Liver (tissue), 8 donors: ENCODE measurements at regions not wholly inside any gene's neighbourhood (a gene's known extent, or its start where the extent isn't known, plus 50 kb on each side); places are given as distances from the start of the nearest gene placed in this dataset.

Source experiments
- DNase-seq: peaks from one replicate; pipeline ENCODE4 v3.0.0-alpha.2; 2017; ENCODE audit warnings: low spot score
- H3K27ac ChIP-seq, 2 donors: one replicate each; pipeline ENCODE4 v1.7.0; 2013; ENCODE audit warnings: inconsistent platforms in 2 of 2, low read length in 2 of 2, control low read depth in 1 of 2, low read depth in 1 of 2, mild to moderate bottlenecking in 1 of 2
- H3K27me3 ChIP-seq, 4 donors: one replicate each; pipeline versions ENCODE4 v1.6.1 to v1.7.0; 2013; ENCODE audit warnings: low read length in 3 of 4, inconsistent platforms in 1 of 4, mild to moderate bottlenecking in 1 of 4, moderate library complexity in 1 of 4; ENCODE audit not compliant: control insufficient read depth in 4 of 4, insufficient read depth in 4 of 4
- H3K36me3 ChIP-seq, 4 donors: one replicate each; pipeline versions ENCODE4 v1.6.1 to v1.7.0; 2013; ENCODE audit warnings: low read length in 3 of 4, mild to moderate bottlenecking in 3 of 4, low read depth in 1 of 4, moderate library complexity in 1 of 4; ENCODE audit not compliant: control insufficient read depth in 4 of 4, insufficient read depth in 3 of 4
- H3K4me1 ChIP-seq, 4 donors: one replicate each; pipeline versions ENCODE4 v1.6.1 to v1.7.0; 2013; ENCODE audit warnings: low read length in 3 of 4, mild to moderate bottlenecking in 3 of 4, moderate library complexity in 1 of 4; ENCODE audit not compliant: control insufficient read depth in 4 of 4, insufficient read depth in 4 of 4
- H3K4me3 ChIP-seq, 3 donors: one replicate each; pipeline versions ENCODE4 v1.6.1 to v1.7.0; 2013; ENCODE audit warnings: low read length in 3 of 3, control low read depth in 1 of 3, low read depth in 1 of 3, mild to moderate bottlenecking in 1 of 3
- H3K9ac ChIP-seq, 2 donors: one replicate each; pipeline ENCODE4 v1.7.0; 2013; ENCODE audit warnings: low read length in 2 of 2, mild to moderate bottlenecking in 2 of 2, moderate library complexity in 2 of 2, control low read depth in 1 of 2, low read depth in 1 of 2
- H3K9me3 ChIP-seq, 4 donors: one replicate each; pipeline versions ENCODE4 v1.6.1 to v1.7.0; 2013; ENCODE audit warnings: low read length in 3 of 4; ENCODE audit not compliant: control insufficient read depth in 4 of 4
- EGR1 ChIP-seq, 2 donors: IDR thresholded peaks; 2 replicates each; pipeline ENCODE4 v1.6.1; 2016 to 2018; ENCODE audit warnings: antibody characterized with exemption in 2 of 2, low read depth in 2 of 2
- FOXA1 ChIP-seq: IDR thresholded peaks from 2 replicates; pipeline ENCODE4 v1.6.1; 2016; ENCODE audit warnings: antibody characterized with exemption
- FOXA2 ChIP-seq: IDR thresholded peaks from 2 replicates; pipeline ENCODE4 v1.6.1; 2016; ENCODE audit warnings: antibody characterized with exemption
- GABPA ChIP-seq, 2 donors: IDR thresholded peaks in 1 of 2; conservative IDR thresholded peaks in 1 of 2; 2 replicates each; pipeline ENCODE4 v1.6.1; 2016; ENCODE audit warnings: antibody characterized with exemption in 2 of 2, mild to moderate bottlenecking in 1 of 2, moderate library complexity in 1 of 2
- HNF4A ChIP-seq, 2 donors: conservative IDR thresholded peaks; 2 replicates each; pipeline ENCODE4 v1.6.1; 2016; ENCODE audit warnings: antibody characterized with exemption in 2 of 2, mild to moderate bottlenecking in 2 of 2
- HNF4G ChIP-seq: IDR thresholded peaks from 2 replicates; pipeline ENCODE4 v1.6.1; 2016; ENCODE audit warnings: antibody characterized with exemption
- NR2F2 ChIP-seq: IDR thresholded peaks from 2 replicates; pipeline ENCODE4 v1.6.1; 2016; ENCODE audit warnings: antibody characterized with exemption
- RAD21 ChIP-seq, 2 donors: IDR thresholded peaks; 2 replicates each; pipeline ENCODE4 v1.6.1; 2016; ENCODE audit warnings: antibody characterized with exemption in 2 of 2, mild to moderate bottlenecking in 2 of 2
- SP1 ChIP-seq: IDR thresholded peaks from 2 replicates; pipeline ENCODE4 v1.6.1; 2018; ENCODE audit warnings: antibody characterized with exemption, mild to moderate bottlenecking
- TAF1 ChIP-seq: conservative IDR thresholded peaks from 2 replicates; pipeline ENCODE4 v1.6.1; 2016; ENCODE audit warnings: antibody characterized with exemption, mild to moderate bottlenecking
- YY1 ChIP-seq: IDR thresholded peaks from 2 replicates; pipeline ENCODE4 v1.6.1; 2016; ENCODE audit warnings: antibody characterized with exemption, mild to moderate bottlenecking
- WGBS: extraction: QIAGEN DNeasy Blood & Tissue Kit; methylation state at CpG from one replicate; pipeline ENCODE4 v1.1.7; 2013; 5-methylcytosine and 5-hydroxymethylcytosine counted together
- TF ChIP-seq, protein P1 (sequence below): IDR thresholded peaks from 2 replicates; pipeline ENCODE4 v1.6.1; 2016; ENCODE audit warnings: antibody characterized with exemption
- TF ChIP-seq, protein P2 (sequence below): fragments of 150-350 bp; IDR thresholded peaks from 2 replicates; pipeline ENCODE4 v1.5.1; 2017; ENCODE audit warnings: improper control_type of control experiment, low read depth, low read length; ENCODE audit not compliant: missing input control
- TF ChIP-seq, protein P3 (sequence below): IDR thresholded peaks from 2 replicates; pipeline ENCODE4 v1.6.1; 2016; ENCODE audit warnings: antibody characterized with exemption
- TF ChIP-seq, protein P4 (sequence below): IDR thresholded peaks from 2 replicates; pipeline ENCODE4 v1.6.1; 2016; ENCODE audit warnings: antibody characterized with exemption, mild to moderate bottlenecking
- donor health status: healthy.
- donor health status: healthy.
- donor health status: healthy.
- donor health status: healthy.
- donor health status: healthy.

DNA sequence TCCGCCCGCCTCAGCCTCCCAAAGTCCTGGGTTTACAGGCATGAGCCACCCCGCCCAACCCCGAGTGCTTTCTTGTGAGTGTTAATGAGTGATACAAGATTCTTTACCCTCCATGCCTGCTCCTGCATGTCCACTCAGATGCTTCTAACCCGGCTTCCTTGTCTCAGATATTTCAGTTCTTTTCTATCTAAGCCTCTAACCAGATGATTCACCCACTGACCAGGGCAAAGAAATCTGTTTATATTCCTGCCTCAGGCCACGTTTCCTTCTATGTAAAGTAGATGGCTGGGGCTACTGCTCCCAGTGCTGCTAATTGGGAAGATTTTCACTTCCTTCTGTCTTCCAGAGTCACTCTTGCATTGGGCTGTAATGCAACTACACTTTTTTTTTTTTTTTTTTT is 395.1 kb upstream of the ANKRD30A start:
- H3K27me3 ChIP-seq: no peaks in the 10 kb centered on the region
- no peaks in the 10 kb centered on the region for H3K4me1 ChIP-seq
- WGBS: 92% methylated on average over 6 of the region's 6 CpGs
- no peak for TF ChIP-seq EGR1 (IDR thresholded peaks at IDR 0.05; ENCODE audit: low read depth in 2 of 2)
- no peak for TF ChIP-seq SP1
- TF ChIP-seq, protein P1, sequence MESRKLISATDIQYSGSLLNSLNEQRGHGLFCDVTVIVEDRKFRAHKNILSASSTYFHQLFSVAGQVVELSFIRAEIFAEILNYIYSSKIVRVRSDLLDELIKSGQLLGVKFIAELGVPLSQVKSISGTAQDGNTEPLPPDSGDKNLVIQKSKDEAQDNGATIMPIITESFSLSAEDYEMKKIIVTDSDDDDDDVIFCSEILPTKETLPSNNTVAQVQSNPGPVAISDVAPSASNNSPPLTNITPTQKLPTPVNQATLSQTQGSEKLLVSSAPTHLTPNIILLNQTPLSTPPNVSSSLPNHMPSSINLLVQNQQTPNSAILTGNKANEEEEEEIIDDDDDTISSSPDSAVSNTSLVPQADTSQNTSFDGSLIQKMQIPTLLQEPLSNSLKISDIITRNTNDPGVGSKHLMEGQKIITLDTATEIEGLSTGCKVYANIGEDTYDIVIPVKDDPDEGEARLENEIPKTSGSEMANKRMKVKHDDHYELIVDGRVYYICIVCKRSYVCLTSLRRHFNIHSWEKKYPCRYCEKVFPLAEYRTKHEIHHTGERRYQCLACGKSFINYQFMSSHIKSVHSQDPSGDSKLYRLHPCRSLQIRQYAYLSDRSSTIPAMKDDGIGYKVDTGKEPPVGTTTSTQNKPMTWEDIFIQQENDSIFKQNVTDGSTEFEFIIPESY: no peak
- no peak for TF ChIP-seq HNF4G
- no peak for TF ChIP-seq RAD21 (IDR thresholded peaks at IDR 0.05)
- TF ChIP-seq HNF4A (conservative IDR thresholded peaks at IDR 0.05): no peak
- TF ChIP-seq FOXA2: no peak
- no peak for TF ChIP-seq FOXA1
- TF ChIP-seq, protein P2, sequence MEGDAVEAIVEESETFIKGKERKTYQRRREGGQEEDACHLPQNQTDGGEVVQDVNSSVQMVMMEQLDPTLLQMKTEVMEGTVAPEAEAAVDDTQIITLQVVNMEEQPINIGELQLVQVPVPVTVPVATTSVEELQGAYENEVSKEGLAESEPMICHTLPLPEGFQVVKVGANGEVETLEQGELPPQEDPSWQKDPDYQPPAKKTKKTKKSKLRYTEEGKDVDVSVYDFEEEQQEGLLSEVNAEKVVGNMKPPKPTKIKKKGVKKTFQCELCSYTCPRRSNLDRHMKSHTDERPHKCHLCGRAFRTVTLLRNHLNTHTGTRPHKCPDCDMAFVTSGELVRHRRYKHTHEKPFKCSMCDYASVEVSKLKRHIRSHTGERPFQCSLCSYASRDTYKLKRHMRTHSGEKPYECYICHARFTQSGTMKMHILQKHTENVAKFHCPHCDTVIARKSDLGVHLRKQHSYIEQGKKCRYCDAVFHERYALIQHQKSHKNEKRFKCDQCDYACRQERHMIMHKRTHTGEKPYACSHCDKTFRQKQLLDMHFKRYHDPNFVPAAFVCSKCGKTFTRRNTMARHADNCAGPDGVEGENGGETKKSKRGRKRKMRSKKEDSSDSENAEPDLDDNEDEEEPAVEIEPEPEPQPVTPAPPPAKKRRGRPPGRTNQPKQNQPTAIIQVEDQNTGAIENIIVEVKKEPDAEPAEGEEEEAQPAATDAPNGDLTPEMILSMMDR: no peak
- TF ChIP-seq, protein P3, sequence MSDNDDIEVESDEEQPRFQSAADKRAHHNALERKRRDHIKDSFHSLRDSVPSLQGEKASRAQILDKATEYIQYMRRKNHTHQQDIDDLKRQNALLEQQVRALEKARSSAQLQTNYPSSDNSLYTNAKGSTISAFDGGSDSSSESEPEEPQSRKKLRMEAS: no peak
- H3K9me3 ChIP-seq: no peaks in the 10 kb centered on the region
- DNase-seq: no peak
- no peak overlapping the region for H3K4me3 ChIP-seq
- no peak overlapping the region for H3K9ac ChIP-seq
- no peak overlapping the region for H3K27ac ChIP-seq
- no peaks in the 10 kb centered on the region for H3K36me3 ChIP-seq

DNA sequence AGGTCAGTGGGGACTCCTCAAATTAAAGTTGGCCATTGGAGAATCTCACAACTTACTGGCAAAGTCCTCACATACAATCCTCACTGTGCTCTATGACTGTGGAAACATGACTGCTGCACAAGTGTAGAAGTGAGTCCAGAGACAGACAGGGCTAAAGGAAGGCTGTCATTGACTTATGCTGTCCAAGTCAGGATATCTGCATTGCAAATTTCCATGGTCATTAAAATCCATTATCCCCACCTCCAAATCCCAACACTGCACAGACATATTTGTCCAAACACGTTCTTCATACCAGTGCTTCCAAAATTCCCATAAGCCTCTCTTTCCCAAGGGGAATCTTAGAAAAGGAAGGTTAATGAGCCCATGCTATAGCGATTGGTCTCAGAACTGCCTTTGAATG is 396.8 kb upstream of the ANKRD30A start:
- TF ChIP-seq, protein P4, sequence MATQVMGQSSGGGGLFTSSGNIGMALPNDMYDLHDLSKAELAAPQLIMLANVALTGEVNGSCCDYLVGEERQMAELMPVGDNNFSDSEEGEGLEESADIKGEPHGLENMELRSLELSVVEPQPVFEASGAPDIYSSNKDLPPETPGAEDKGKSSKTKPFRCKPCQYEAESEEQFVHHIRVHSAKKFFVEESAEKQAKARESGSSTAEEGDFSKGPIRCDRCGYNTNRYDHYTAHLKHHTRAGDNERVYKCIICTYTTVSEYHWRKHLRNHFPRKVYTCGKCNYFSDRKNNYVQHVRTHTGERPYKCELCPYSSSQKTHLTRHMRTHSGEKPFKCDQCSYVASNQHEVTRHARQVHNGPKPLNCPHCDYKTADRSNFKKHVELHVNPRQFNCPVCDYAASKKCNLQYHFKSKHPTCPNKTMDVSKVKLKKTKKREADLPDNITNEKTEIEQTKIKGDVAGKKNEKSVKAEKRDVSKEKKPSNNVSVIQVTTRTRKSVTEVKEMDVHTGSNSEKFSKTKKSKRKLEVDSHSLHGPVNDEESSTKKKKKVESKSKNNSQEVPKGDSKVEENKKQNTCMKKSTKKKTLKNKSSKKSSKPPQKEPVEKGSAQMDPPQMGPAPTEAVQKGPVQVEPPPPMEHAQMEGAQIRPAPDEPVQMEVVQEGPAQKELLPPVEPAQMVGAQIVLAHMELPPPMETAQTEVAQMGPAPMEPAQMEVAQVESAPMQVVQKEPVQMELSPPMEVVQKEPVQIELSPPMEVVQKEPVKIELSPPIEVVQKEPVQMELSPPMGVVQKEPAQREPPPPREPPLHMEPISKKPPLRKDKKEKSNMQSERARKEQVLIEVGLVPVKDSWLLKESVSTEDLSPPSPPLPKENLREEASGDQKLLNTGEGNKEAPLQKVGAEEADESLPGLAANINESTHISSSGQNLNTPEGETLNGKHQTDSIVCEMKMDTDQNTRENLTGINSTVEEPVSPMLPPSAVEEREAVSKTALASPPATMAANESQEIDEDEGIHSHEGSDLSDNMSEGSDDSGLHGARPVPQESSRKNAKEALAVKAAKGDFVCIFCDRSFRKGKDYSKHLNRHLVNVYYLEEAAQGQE: no peak
- no peak for TF ChIP-seq FOXA1
- TF ChIP-seq YY1: no peak
- TF ChIP-seq TAF1: no peak
- TF ChIP-seq NR2F2: no peak
- TF ChIP-seq EGR1 (IDR thresholded peaks at IDR 0.05; ENCODE audit: low read depth in 2 of 2): no peak
- TF ChIP-seq RAD21 (IDR thresholded peaks at IDR 0.05): no peak
- no peak for TF ChIP-seq GABPA (IDR thresholded peaks at IDR 0.05 in 1 of 2, conservative IDR thresholded peaks at IDR 0.05 in 1 of 2)
- TF ChIP-seq, protein P1: no peak
- DNase-seq: no peak
- Histone ChIP-seq H3K4me3 (no peak overlapping the region), H3K36me3 (no peaks in the 10 kb centered on the region), H3K27me3 (no peaks in the 10 kb centered on the region), H3K27ac (no peak overlapping the region), H3K9me3 (no peaks in the 10 kb centered on the region), H3K4me1 (no peaks in the 10 kb centered on the region), H3K9ac (no peak overlapping the region)
- 68% methylated on average over 2 of the region's 2 CpGs for WGBS
